ENCODE measurements at regions not wholly inside any gene's neighbourhood (a gene's known extent, or its start where the extent isn't known, plus 50 kb on each side); places are given as distances from the start of the nearest gene placed in this dataset.
A peak's percentile ranks its signal among the peaks of the same experiment; 100 is the strongest.
"Not testable (repeated sequence)": the region's sequence is repeated elsewhere in the genome, so short reads cannot be mapped to it uniquely, and the experiment has no call there.

GRCh38 chr21:19145682-19146293 is 742.2 kb upstream of the TMPRSS15 start:
- H3K27ac ChIP-seq (ENCODE audit: low read depth, low read length): no peak overlapping the region
- H3K4me1 ChIP-seq (ENCODE audit: control insufficient read depth, insufficient read depth, low read length): no peaks in the 10 kb centered on the region
- no peaks in the 10 kb centered on the region for H3K27me3 ChIP-seq (ENCODE audit: control insufficient read depth, insufficient read depth, low read length)
- H3K36me3 ChIP-seq (ENCODE audit: control insufficient read depth, insufficient read depth, low read length): no peaks in the 10 kb centered on the region
- no peaks in the 10 kb centered on the region for H3K9me3 ChIP-seq (ENCODE audit: control insufficient read depth, insufficient read depth, low read length)
- WGBS (ENCODE audit: insufficient coverage): no CpG with 5 or more reads among the region's 4 CpGs
- H3K4me3 ChIP-seq (ENCODE audit: low read depth, low read length): no peak overlapping the region
- no peak for DNase-seq (ENCODE audit: low read depth in 4 of 6, low spot score in 6 of 6)

DNA sequence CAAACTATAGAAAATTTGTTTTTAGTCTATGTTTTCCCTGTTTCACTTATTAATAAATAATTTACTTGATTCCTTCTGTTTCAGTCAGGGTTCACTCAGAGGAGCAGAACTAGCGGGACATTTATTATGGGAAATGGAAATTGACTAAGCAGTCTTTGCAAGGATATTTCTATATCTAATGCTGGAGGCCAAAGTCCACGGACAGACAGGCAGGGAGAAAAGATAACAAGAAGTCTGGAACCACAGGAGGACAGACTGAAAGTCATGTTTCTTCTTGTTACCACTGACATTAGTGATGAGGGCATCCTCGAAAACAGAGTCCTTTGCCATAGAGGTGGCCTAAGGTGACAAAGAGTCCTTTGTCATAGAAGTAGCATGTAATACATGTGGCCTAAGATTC is 744.5 kb upstream of the TMPRSS15 start:
- H3K4me3 ChIP-seq (ENCODE audit: low read depth, low read length): no peak overlapping the region
- H3K4me1 ChIP-seq (ENCODE audit: control insufficient read depth, insufficient read depth, low read length): no peaks in the 10 kb centered on the region
- 86% methylated on average over 3 of the region's 3 CpGs for WGBS (ENCODE audit: insufficient coverage)
- no peaks in the 10 kb centered on the region for H3K9me3 ChIP-seq (ENCODE audit: control insufficient read depth, insufficient read depth, low read length)
- H3K27ac ChIP-seq (ENCODE audit: low read depth, low read length): no peak overlapping the region
- DNase-seq (ENCODE audit: low read depth in 4 of 6, low spot score in 6 of 6): no peak
- no peaks in the 10 kb centered on the region for H3K36me3 ChIP-seq (ENCODE audit: control insufficient read depth, insufficient read depth, low read length)
- H3K27me3 ChIP-seq (ENCODE audit: control insufficient read depth, insufficient read depth, low read length): no peaks in the 10 kb centered on the region

DNA sequence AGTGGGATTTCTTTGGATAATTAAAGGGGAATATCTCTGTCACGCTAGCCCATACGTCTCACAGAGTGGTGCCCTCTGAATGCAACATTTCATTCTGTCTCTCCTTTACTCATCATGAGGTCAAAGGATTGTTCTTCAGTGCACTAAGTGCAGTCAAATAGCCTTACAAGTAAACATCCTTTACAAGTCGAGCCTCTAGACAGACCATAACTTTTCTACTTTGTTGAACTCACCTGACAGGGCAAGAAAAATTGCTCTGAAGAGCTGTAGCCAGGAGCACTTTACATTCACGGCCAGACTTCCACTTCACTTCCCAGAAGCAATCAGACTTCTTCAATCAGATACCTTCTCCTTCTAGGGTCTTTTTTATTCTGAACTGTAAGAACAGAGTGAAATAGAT is 768.0 kb upstream of the TMPRSS15 start:
- WGBS (ENCODE audit: insufficient coverage): 0% methylated on average over 1 of the region's 4 CpGs
- no peaks in the 10 kb centered on the region for H3K27me3 ChIP-seq (ENCODE audit: control insufficient read depth, insufficient read depth, low read length)
- H3K36me3 ChIP-seq (ENCODE audit: control insufficient read depth, insufficient read depth, low read length): no peaks in the 10 kb centered on the region
- no peak overlapping the region for H3K4me3 ChIP-seq (ENCODE audit: low read depth, low read length)
- H3K4me1 ChIP-seq (ENCODE audit: control insufficient read depth, insufficient read depth, low read length): no peaks in the 10 kb centered on the region
- DNase-seq (ENCODE audit: low read depth in 4 of 6, low spot score in 6 of 6): peak; percentile 12 to 84 (median 35)
- no peaks in the 10 kb centered on the region for H3K9me3 ChIP-seq (ENCODE audit: control insufficient read depth, insufficient read depth, low read length)
- H3K27ac ChIP-seq (ENCODE audit: low read depth, low read length): no peak overlapping the region

DNA sequence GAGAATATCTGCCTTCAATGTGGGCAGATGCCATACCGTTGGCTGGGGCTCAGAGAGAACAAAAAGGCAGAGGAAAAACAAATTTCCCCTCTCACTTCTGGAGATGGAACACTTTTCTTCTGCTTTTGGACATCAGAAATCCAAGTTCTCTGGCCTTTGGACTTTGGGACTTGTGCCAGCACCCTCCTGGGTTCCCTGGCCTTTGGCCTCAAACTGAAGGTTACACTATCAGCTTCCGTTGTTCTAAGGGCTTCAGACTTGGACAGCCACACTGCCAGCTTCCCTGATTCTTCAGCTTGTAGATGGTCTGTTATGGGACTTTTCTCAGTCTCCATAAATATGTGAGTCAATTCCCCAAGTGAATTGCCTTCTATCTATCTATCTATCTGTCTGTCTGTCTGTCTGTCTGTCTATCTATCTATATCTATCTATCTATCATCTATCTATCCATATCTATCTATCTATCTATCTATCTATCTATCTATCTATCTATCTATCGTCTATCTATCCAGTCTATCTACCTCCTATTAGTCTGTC is 778.1 kb upstream of the TMPRSS15 start:
- H3K9me3 ChIP-seq (ENCODE audit: control insufficient read depth, insufficient read depth, low read length): peaks cover 1% of the 10 kb centered on the region
- H3K4me1 ChIP-seq (ENCODE audit: control insufficient read depth, insufficient read depth, low read length): no peaks in the 10 kb centered on the region
- WGBS (ENCODE audit: insufficient coverage): no CpG with 5 or more reads among the region's 3 CpGs
- no peaks in the 10 kb centered on the region for H3K36me3 ChIP-seq (ENCODE audit: control insufficient read depth, insufficient read depth, low read length)
- H3K27me3 ChIP-seq (ENCODE audit: control insufficient read depth, insufficient read depth, low read length): no peaks in the 10 kb centered on the region
- H3K4me3 ChIP-seq (ENCODE audit: low read depth, low read length): no peak overlapping the region
- no peak overlapping the region for H3K27ac ChIP-seq (ENCODE audit: low read depth, low read length)
- DNase-seq (ENCODE audit: low read depth in 4 of 6, low spot score in 6 of 6): no peak

GRCh38 chr21:19197950-19198349 is 794.4 kb upstream of the TMPRSS15 start:
- Histone ChIP-seq H3K4me3 (ENCODE audit: low read depth, low read length) (no peak overlapping the region), H3K27ac (ENCODE audit: low read depth, low read length) (no peak overlapping the region), H3K4me1 (ENCODE audit: control insufficient read depth, insufficient read depth, low read length) (no peaks in the 10 kb centered on the region), H3K36me3 (ENCODE audit: control insufficient read depth, insufficient read depth, low read length) (no peaks in the 10 kb centered on the region), H3K9me3 (ENCODE audit: control insufficient read depth, insufficient read depth, low read length) (no peaks in the 10 kb centered on the region), H3K27me3 (ENCODE audit: control insufficient read depth, insufficient read depth, low read length) (no peaks in the 10 kb centered on the region)
- no peak for DNase-seq (ENCODE audit: low read depth in 4 of 6, low spot score in 6 of 6)
- WGBS (ENCODE audit: insufficient coverage): no CpG with 5 or more reads among the region's 4 CpGs

- Histone ChIP-seq H3K4me1 (ENCODE audit: control insufficient read depth, insufficient read depth, low read length) (no peaks in the 10 kb centered on the region), H3K27ac (ENCODE audit: low read depth, low read length) (no peak overlapping the region), H3K27me3 (ENCODE audit: control insufficient read depth, insufficient read depth, low read length) (no peaks in the 10 kb centered on the region), H3K36me3 (ENCODE audit: control insufficient read depth, insufficient read depth, low read length) (no peaks in the 10 kb centered on the region), H3K9me3 (ENCODE audit: control insufficient read depth, insufficient read depth, low read length) (no peaks in the 10 kb centered on the region), H3K4me3 (ENCODE audit: low read depth, low read length) (no peak overlapping the region)
- no peak for DNase-seq (ENCODE audit: low read depth in 4 of 6, low spot score in 6 of 6)
- 97% methylated on average over 3 of the region's 3 CpGs for WGBS (ENCODE audit: insufficient coverage)
Observed at GRCh38 chr21:19198801-19199200, 795.2 kb upstream of the TMPRSS15 start.

DNA sequence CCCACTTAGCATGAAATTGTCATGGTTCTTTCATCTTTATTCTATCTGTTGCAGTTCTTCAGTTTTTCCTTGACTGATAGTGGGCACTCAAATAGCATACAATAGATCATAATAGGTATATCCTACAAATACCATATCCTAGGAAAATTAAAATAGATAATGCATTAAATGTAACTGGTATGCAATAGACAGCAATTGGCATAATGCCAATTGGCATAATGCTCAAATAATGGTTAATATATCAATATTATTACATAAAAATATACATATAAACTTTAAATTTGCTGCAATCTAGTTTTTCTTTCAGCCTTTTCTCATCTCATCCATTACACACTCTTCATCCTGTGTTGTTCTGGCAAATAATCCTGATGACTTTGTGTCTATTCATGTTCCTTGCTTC is 814.6 kb upstream of the TMPRSS15 start:
- no peak overlapping the region for H3K4me3 ChIP-seq (ENCODE audit: low read depth, low read length)
- DNase-seq (ENCODE audit: low read depth in 4 of 6, low spot score in 6 of 6): no peak
- no peak overlapping the region for H3K27ac ChIP-seq (ENCODE audit: low read depth, low read length)
- no peaks in the 10 kb centered on the region for H3K36me3 ChIP-seq (ENCODE audit: control insufficient read depth, insufficient read depth, low read length)
- H3K4me1 ChIP-seq (ENCODE audit: control insufficient read depth, insufficient read depth, low read length): no peaks in the 10 kb centered on the region
- no peaks in the 10 kb centered on the region for H3K27me3 ChIP-seq (ENCODE audit: control insufficient read depth, insufficient read depth, low read length)
- no peaks in the 10 kb centered on the region for H3K9me3 ChIP-seq (ENCODE audit: control insufficient read depth, insufficient read depth, low read length)

- H3K27ac ChIP-seq (ENCODE audit: low read depth, low read length): no peak overlapping the region
- no peaks in the 10 kb centered on the region for H3K27me3 ChIP-seq (ENCODE audit: control insufficient read depth, insufficient read depth, low read length)
- WGBS (ENCODE audit: insufficient coverage): 98% methylated on average over 8 of the region's 12 CpGs
- H3K9me3 ChIP-seq (ENCODE audit: control insufficient read depth, insufficient read depth, low read length): no peaks in the 10 kb centered on the region
- H3K4me3 ChIP-seq (ENCODE audit: low read depth, low read length): no peak overlapping the region
- H3K4me1 ChIP-seq (ENCODE audit: control insufficient read depth, insufficient read depth, low read length): no peaks in the 10 kb centered on the region
- no peak for DNase-seq (ENCODE audit: low read depth in 4 of 6, low spot score in 6 of 6)
- no peaks in the 10 kb centered on the region for H3K36me3 ChIP-seq (ENCODE audit: control insufficient read depth, insufficient read depth, low read length)
Observed at GRCh38 chr21:19224090-19224489, 820.5 kb upstream of the TMPRSS15 start.

DNA sequence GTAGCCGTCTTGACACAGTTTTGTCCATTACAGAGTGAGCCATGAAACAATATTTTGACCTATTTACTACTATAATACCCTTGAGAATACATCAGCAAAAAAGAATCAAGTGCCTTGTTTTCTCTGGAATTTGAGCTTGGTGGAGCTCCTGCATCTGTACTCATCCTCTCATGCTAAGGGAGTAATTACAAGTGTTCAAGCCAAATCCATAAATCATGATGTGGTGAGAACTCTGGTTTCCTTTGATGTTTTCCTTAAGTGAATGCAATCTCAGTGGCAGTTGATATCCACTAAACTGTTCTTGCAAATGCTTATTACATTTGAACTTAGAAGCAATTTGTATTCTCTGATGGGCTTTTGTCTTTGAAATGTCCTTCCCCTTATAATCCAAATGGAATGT is 824.6 kb upstream of the TMPRSS15 start:
- DNase-seq (ENCODE audit: low read depth in 4 of 6, low spot score in 6 of 6): peak in 2 of 6 donors; percentile 30 to 41
- H3K4me3 ChIP-seq (ENCODE audit: low read depth, low read length): no peak overlapping the region
- no peaks in the 10 kb centered on the region for H3K36me3 ChIP-seq (ENCODE audit: control insufficient read depth, insufficient read depth, low read length)
- H3K9me3 ChIP-seq (ENCODE audit: control insufficient read depth, insufficient read depth, low read length): no peaks in the 10 kb centered on the region
- no peaks in the 10 kb centered on the region for H3K27me3 ChIP-seq (ENCODE audit: control insufficient read depth, insufficient read depth, low read length)
- H3K4me1 ChIP-seq (ENCODE audit: control insufficient read depth, insufficient read depth, low read length): no peaks in the 10 kb centered on the region
- WGBS (ENCODE audit: insufficient coverage): no CpG with 5 or more reads among the region's 1 CpG
- H3K27ac ChIP-seq (ENCODE audit: low read depth, low read length): no peak overlapping the region

- WGBS (ENCODE audit: insufficient coverage): 94% methylated on average over 10 of the region's 12 CpGs
- not testable (repeated sequence) for H3K27ac ChIP-seq (ENCODE audit: low read depth, low read length); H3K4me1 ChIP-seq (ENCODE audit: control insufficient read depth, insufficient read depth, low read length); H3K4me3 ChIP-seq (ENCODE audit: low read depth, low read length); H3K27me3 ChIP-seq (ENCODE audit: control insufficient read depth, insufficient read depth, low read length); H3K36me3 ChIP-seq (ENCODE audit: control insufficient read depth, insufficient read depth, low read length); DNase-seq (ENCODE audit: low read depth in 4 of 6, low spot score in 6 of 6); H3K9me3 ChIP-seq (ENCODE audit: control insufficient read depth, insufficient read depth, low read length)
Observed at GRCh38 chr21:19233841-19234240, 830.3 kb upstream of the TMPRSS15 start.

All from spinal cord (tissue), 9 donors.